ENCODE measurements at regions not wholly inside any gene's neighbourhood (a gene's known extent, or its start where the extent isn't known, plus 50 kb on each side); places are given as distances from the start of the nearest gene placed in this dataset.

DNA sequence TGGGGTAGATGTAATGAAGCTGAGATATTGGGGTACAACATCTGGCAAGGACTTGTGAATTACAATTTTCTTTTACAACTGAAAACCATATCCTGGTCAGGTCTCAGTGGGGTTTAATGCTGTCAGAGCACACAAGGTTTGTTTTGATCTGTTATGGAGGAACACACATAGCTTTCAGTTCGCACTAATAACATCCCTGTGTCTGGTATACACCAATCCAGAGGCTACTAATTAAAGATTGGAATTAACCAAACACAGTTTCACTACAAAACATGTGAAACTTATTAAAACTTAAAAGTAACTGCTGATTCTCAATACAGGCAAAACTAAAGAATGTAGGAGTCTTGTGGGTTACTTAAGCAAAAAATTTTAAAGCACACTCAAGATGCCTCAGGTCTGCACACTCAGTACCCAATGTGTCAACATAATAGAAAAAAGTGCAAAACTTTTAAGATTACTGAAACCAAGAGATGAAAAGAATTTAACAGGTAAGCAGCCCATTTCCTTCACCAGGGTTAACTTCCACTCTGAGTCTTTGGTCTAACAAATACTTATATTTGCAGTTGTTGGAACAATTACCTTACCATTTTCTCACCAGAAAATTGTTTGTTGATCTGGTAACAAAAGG, 77.4 kb downstream of the LLPH start:
- TF ChIP-seq, protein P1, sequence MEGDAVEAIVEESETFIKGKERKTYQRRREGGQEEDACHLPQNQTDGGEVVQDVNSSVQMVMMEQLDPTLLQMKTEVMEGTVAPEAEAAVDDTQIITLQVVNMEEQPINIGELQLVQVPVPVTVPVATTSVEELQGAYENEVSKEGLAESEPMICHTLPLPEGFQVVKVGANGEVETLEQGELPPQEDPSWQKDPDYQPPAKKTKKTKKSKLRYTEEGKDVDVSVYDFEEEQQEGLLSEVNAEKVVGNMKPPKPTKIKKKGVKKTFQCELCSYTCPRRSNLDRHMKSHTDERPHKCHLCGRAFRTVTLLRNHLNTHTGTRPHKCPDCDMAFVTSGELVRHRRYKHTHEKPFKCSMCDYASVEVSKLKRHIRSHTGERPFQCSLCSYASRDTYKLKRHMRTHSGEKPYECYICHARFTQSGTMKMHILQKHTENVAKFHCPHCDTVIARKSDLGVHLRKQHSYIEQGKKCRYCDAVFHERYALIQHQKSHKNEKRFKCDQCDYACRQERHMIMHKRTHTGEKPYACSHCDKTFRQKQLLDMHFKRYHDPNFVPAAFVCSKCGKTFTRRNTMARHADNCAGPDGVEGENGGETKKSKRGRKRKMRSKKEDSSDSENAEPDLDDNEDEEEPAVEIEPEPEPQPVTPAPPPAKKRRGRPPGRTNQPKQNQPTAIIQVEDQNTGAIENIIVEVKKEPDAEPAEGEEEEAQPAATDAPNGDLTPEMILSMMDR (IDR thresholded peaks at IDR 0.05 in 2 of 3, conservative IDR thresholded peaks at IDR 0.05 in 1 of 3; ENCODE audit: borderline replicate concordance in 1 of 3, insufficient read depth in 1 of 3, low read depth in 2 of 3, low read length in 2 of 3), result no peak
- TF ChIP-seq CBX3 (IDR thresholded peaks at IDR 0.05; ENCODE audit: low read depth) (no peak), POLR2AphosphoS5 (IDR thresholded peaks at IDR 0.05; ENCODE audit: low read depth, low read length) (no peak), EZH2 (IDR thresholded peaks at IDR 0.05) (no peak), SRF (IDR thresholded peaks at IDR 0.05; ENCODE audit: low read depth) (no peak), EZH2phosphoT487 (IDR thresholded peaks at IDR 0.05; ENCODE audit: borderline replicate concordance) (no peak), JUND (IDR thresholded peaks at IDR 0.05) (no peak), EGR1 (IDR thresholded peaks at IDR 0.05; ENCODE audit: low read depth) (no peak), ZNF274 (IDR thresholded peaks at IDR 0.05; ENCODE audit: low read depth, low read length) (no peak), YY1 (IDR thresholded peaks at IDR 0.05; ENCODE audit: extremely low read depth, insufficient replicate concordance, low read depth, low read length) (no peak), CEBPB (IDR thresholded peaks at IDR 0.05; ENCODE audit: low read depth) (no peak), SP1 (IDR thresholded peaks at IDR 0.05; ENCODE audit: low read depth) (no peak)
